ENCODE measurements at regions not wholly inside any gene's neighbourhood (a gene's known extent, or its start where the extent isn't known, plus 50 kb on each side); places are given as distances from the start of the nearest gene placed in this dataset.

- SMC1A ChIA-PET (ENCODE audit: uncharacterized antibody, unreplicated experiment), result no interaction called here
- H3K9me3 ChIP-seq (replicated peaks; ENCODE audit: control insufficient read depth, insufficient read depth, low read length), result no peaks in the 10 kb centered on the region
- intact Hi-C loops (cut with micrococcal nuclease; ENCODE audit: unreplicated experiment), result no loop called here
- H3K27me3 ChIP-seq (replicated peaks in 1 of 2; ENCODE audit: control insufficient read depth in 2 of 2, insufficient read depth in 2 of 2, low read length in 1 of 2), result no peaks in the 10 kb centered on the region
- H4K20me1 ChIP-seq (ENCODE audit: control insufficient read depth, insufficient read depth), result no peaks in the 10 kb centered on the region
- no peak for FAIRE-seq
- H3K27ac ChIP-seq (ENCODE audit: control insufficient read depth, insufficient read depth), result no peak overlapping the region
- DNase-seq (ENCODE audit: low read depth, low spot score), result no peak
- no peak overlapping the region for H2AFZ ChIP-seq (ENCODE audit: control insufficient read depth, low read depth, low read length)
- no peak for ATAC-seq
- TF ChIP-seq RFX5 (IDR thresholded peaks at IDR 0.05; ENCODE audit: low read depth, low read length), result no peak
- no peak for TF ChIP-seq POLR2A (IDR thresholded peaks at IDR 0.05; ENCODE audit: low read depth, low read length)
- TF ChIP-seq TBL1XR1 (IDR thresholded peaks at IDR 0.05; ENCODE audit: low read depth, low read length), result no peak
- no peak for TF ChIP-seq CREM (IDR thresholded peaks at IDR 0.05; ENCODE audit: low read depth)
- TF ChIP-seq NR2F1 (conservative IDR thresholded peaks at IDR 0.05), result no peak
- TF ChIP-seq CBFB (IDR thresholded peaks at IDR 0.05; ENCODE audit: low read depth), result no peak
- TF ChIP-seq SUZ12 (IDR thresholded peaks at IDR 0.05; ENCODE audit: unreplicated experiment), result no peak
- no peak for TF ChIP-seq BRCA1 (IDR thresholded peaks at IDR 0.05; ENCODE audit: low read depth, low read length)
- TF ChIP-seq CEBPZ (IDR thresholded peaks at IDR 0.05; ENCODE audit: low read depth, low read length), result no peak
- TF ChIP-seq TAF1 (IDR thresholded peaks at IDR 0.05; ENCODE audit: borderline replicate concordance, low read depth, low read length), result no peak
- TF ChIP-seq PAX8 (IDR thresholded peaks at IDR 0.05), result no peak
- no peak for TF ChIP-seq NFIC (IDR thresholded peaks at IDR 0.05; ENCODE audit: low read depth, low read length)
- TF ChIP-seq POU2F2 (IDR thresholded peaks at IDR 0.05; ENCODE audit: borderline replicate concordance, low read depth, low read length), result no peak
- no peak for TF ChIP-seq ATF2 (IDR thresholded peaks at IDR 0.05; ENCODE audit: low read length)
- RAD21 ChIA-PET (ENCODE audit: unreplicated experiment), result no interaction called here
- no peak overlapping the region for H3K9ac ChIP-seq (ENCODE audit: control insufficient read depth, insufficient read depth, low read length)
- no peak overlapping the region for H3K4me3 ChIP-seq
- no peak overlapping the region for H3K4me2 ChIP-seq (ENCODE audit: control insufficient read depth, insufficient read depth)
- H3K4me1 ChIP-seq (ENCODE audit: control insufficient read depth, insufficient read depth, low read length), result no peaks in the 10 kb centered on the region
- 4% methylated on average over 6 of the region's 6 CpGs for WGBS (ENCODE audit: insufficient coverage, insufficient replicate concordance, low lambda C conversion rate, missing lambda C conversion rate)
- POLR2A ChIA-PET, result no interaction called here
- no peaks in the 10 kb centered on the region for H3K36me3 ChIP-seq (ENCODE audit: control insufficient read depth in 2 of 2, insufficient read depth in 2 of 2, low read length in 1 of 2)
- in situ Hi-C loops (cut with MboI), result no loop called here
- BruUV-seq (replicated peaks), result no TSS peak
- no peaks in the 10 kb centered on the region for H3K79me2 ChIP-seq (ENCODE audit: control insufficient read depth, insufficient read depth, low read length)
- CTCF ChIA-PET, result interaction anchor here (0.6 kb wide), 1 partner anchor 143 kb away, joined by 3 read pairs; no protein-coding TSS in a partner anchor
Measured at GRCh38 chrX:9293903-9294302, 171.0 kb upstream of the TBL1X start.

All from GM12878 (cell line).